Transverse colon (tissue), 4 donors: ENCODE measurements at regions not wholly inside any gene's neighbourhood (a gene's known extent, or its start where the extent isn't known, plus 50 kb on each side); places are given as distances from the start of the nearest gene placed in this dataset.

Experiments
- DNase-seq: peaks from one replicate; pipeline ENCODE4 v3.0.0-alpha.2; 2019
- H3K27ac ChIP-seq, 4 donors: fragments of 200-600 bp; sonication (generic); 2 replicates each; pipeline ENCODE4 v1.5.1; 2016 to 2018; ENCODE audit warnings: inconsistent platforms in 4 of 4
- H3K27me3 ChIP-seq: fragments of 200-600 bp; sonication (generic); 2 replicates; pipeline ENCODE4 v1.5.1; 2017; ENCODE audit warnings: inconsistent platforms
- H3K36me3 ChIP-seq, 4 donors: fragments of 200-600 bp; sonication (generic); 2 replicates each; pipeline ENCODE4 v1.5.1; 2017 to 2019; ENCODE audit warnings: inconsistent platforms in 4 of 4
- H3K4me1 ChIP-seq, 4 donors: fragments of 200-600 bp; sonication (generic); 2 replicates each; pipeline ENCODE4 v1.5.1; 2017 to 2020; ENCODE audit warnings: inconsistent platforms in 4 of 4
- H3K4me3 ChIP-seq, 4 donors: fragments of 200-600 bp; sonication (generic); 1 replicate in 1 of 4; 2 replicates in 3 of 4; pipeline versions ENCODE4 v1.5.1 to v1.6.1; 2017 to 2019; ENCODE audit warnings: inconsistent platforms in 4 of 4
- H3K9me3 ChIP-seq, 2 donors: fragments of 200-600 bp; sonication (generic); 2 replicates each; pipeline ENCODE4 v1.5.1; 2017 to 2019; ENCODE audit warnings: inconsistent platforms in 2 of 2
- EP300 ChIP-seq: sonication (generic); formaldehyde crosslinking; IDR thresholded peaks from one replicate; pipeline ENCODE4 v1.6.1; 2017; ENCODE audit warnings: antibody characterized with exemption, low read depth
- POLR2A ChIP-seq: fragments of 450-650 bp; IDR thresholded peaks from one replicate; pipeline ENCODE4 v1.6.1; 2016; ENCODE audit warnings: antibody characterized with exemption, mild to moderate bottlenecking, moderate library complexity
- POLR2AphosphoS5 ChIP-seq, 3 donors: sonication (generic); formaldehyde crosslinking; IDR thresholded peaks; one replicate each; pipeline ENCODE4 v1.6.1; 2016; ENCODE audit warnings: antibody characterized with exemption in 3 of 3
- WGBS, 2 donors: methylation state at CpG; one replicate each; pipeline ENCODE4 v1.1.5; 2018; ENCODE audit warnings: low coverage in 1 of 2; 5-methylcytosine and 5-hydroxymethylcytosine counted together
- in situ Hi-C, 4 donors: fragments of 200-750 bp; cut with MboI; loops; one replicate each; pipeline versions ENCODE4 v1.15.0 to v1.15.1; 2017; ENCODE audit warnings: low sequenced_read_pairs in 3 of 4, low pct_ligation_motif_present in 1 of 4, low pct_unique_long_range_greater_than_20kb in 1 of 4
- intact Hi-C: fragments of 100-400 bp; cut with DNase I; formaldehyde crosslinking; loops from one replicate; pipeline ENCODE4 v1.15.1; 2023; ENCODE audit warnings: low total_unique reads
- TF ChIP-seq, protein P1 (sequence below), 5 experiments: fragments of 200-600 bp in 3 of 5; fragments of 450-650 bp in 2 of 5; sonication (generic) in 3 of 5; IDR thresholded peaks; 1 replicate in 2 of 5; 2 replicates in 3 of 5; pipeline ENCODE4 v1.5.1; 2016 to 2017; ENCODE audit warnings: antibody characterized with exemption in 5 of 5, inconsistent platforms in 3 of 5, mild to moderate bottlenecking in 2 of 5, moderate library complexity in 1 of 5

DNA sequence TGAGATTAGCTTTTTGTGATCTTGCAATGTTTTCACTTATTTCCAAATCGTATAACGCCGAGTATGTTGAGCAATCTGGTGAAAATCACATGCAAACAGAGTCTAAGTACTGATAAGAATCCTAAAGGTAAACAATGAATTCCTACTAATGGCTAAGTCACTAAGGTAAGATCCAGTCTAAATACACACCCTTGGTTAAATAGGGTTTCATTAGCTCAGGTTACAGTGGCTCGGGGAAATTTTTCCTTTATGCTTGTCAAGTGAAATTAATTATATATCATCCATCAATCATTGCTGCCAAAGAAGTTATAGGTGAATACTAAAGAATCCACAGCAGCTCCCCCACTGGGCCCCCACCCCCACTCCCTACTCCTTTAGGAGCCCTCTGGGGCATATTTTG lies 139.3 kb downstream of the SOX2 start:
- no peak overlapping the region for H3K4me3 ChIP-seq
- intact Hi-C loops (no loop called here), in situ Hi-C loops (no loop called here)
- no peak for DNase-seq
- TF ChIP-seq, protein P1, sequence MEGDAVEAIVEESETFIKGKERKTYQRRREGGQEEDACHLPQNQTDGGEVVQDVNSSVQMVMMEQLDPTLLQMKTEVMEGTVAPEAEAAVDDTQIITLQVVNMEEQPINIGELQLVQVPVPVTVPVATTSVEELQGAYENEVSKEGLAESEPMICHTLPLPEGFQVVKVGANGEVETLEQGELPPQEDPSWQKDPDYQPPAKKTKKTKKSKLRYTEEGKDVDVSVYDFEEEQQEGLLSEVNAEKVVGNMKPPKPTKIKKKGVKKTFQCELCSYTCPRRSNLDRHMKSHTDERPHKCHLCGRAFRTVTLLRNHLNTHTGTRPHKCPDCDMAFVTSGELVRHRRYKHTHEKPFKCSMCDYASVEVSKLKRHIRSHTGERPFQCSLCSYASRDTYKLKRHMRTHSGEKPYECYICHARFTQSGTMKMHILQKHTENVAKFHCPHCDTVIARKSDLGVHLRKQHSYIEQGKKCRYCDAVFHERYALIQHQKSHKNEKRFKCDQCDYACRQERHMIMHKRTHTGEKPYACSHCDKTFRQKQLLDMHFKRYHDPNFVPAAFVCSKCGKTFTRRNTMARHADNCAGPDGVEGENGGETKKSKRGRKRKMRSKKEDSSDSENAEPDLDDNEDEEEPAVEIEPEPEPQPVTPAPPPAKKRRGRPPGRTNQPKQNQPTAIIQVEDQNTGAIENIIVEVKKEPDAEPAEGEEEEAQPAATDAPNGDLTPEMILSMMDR (IDR thresholded peaks at IDR 0.05), result no peak
- TF ChIP-seq POLR2AphosphoS5 (IDR thresholded peaks at IDR 0.05), result no peak
- no peak for TF ChIP-seq EP300
- TF ChIP-seq POLR2A, result no peak
- H3K4me1 ChIP-seq, result no peaks in the 10 kb centered on the region
- no peak overlapping the region for H3K27ac ChIP-seq
- H3K36me3 ChIP-seq, result no peaks in the 10 kb centered on the region
- no peaks in the 10 kb centered on the region for H3K27me3 ChIP-seq
- no peaks in the 10 kb centered on the region for H3K9me3 ChIP-seq
- 33 to 37% methylated on average over 3 to 4 of the region's 4 CpGs for WGBS, 2 donors

DNA sequence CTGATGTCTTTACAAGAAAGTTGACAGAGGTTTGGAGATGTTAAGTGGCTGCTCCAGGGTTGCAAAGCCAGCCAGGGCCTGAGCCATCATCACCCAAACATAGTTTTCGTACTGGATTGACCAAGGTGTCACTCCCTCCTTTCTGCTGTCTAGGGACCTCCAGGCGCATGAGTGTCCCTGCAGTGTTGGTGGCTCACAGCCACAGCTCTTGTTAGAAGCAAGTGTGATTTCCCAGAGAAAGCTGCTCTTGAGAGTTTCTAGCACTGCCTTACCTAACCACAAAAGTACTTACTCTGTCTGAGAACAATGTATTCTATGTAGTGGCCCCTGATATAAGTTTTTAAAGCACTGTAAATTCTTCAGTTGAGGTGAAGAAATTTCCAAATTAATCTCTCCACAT lies 144.1 kb downstream of the SOX2 start:
- H3K27me3 ChIP-seq, result no peaks in the 10 kb centered on the region
- intact Hi-C loops (loop anchor here (5.0 kb wide), 1 partner anchor 664 kb away; no protein-coding TSS in a partner anchor), in situ Hi-C loops (no loop called here)
- no peak overlapping the region for H3K27ac ChIP-seq
- no peaks in the 10 kb centered on the region for H3K36me3 ChIP-seq
- H3K4me3 ChIP-seq, result no peak overlapping the region
- H3K4me1 ChIP-seq, result no peaks in the 10 kb centered on the region
- no peaks in the 10 kb centered on the region for H3K9me3 ChIP-seq
- TF ChIP-seq POLR2A, result no peak
- TF ChIP-seq EP300, result no peak
- TF ChIP-seq POLR2AphosphoS5 (IDR thresholded peaks at IDR 0.05), result no peak
- TF ChIP-seq, protein P1 (IDR thresholded peaks at IDR 0.05), result no peak
- WGBS, 2 donors, result 83% methylated on average over 2 of the region's 2 CpGs; no CpG with 5 or more reads in 1 of the 2 donors
- no peak for DNase-seq

DNA sequence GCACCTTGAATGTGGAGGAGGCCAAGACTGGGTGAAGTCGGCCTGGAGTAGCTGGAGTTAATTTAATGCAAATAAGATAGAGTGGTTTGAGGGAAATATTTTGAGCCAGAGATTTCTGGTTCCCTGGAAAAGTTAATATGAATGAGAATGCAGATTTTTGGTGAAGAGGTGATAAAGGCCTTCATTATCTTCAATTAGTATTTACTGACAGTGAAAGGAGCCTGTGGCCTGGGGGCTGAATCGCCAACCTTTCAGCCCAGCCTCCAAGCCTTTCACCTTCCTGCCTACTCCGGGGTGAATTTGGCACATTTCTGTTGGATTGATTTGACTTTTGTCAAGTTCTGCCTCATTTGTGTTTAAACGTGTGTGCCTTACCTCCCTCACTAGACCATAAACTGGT lies 147.8 kb downstream of the SOX2 start:
- intact Hi-C loops (loop anchor here (5.0 kb wide), 1 partner anchor 667 kb away; no protein-coding TSS in a partner anchor), in situ Hi-C loops (no loop called here)
- Histone ChIP-seq H3K27ac (no peak overlapping the region), H3K27me3 (no peaks in the 10 kb centered on the region), H3K36me3 (no peaks in the 10 kb centered on the region), H3K4me3 (no peak overlapping the region), H3K9me3 (no peaks in the 10 kb centered on the region), H3K4me1 (no peaks in the 10 kb centered on the region)
- TF ChIP-seq POLR2A (no peak), EP300 (no peak), POLR2AphosphoS5 (IDR thresholded peaks at IDR 0.05) (no peak)
- TF ChIP-seq, protein P1 (IDR thresholded peaks at IDR 0.05), result no peak
- DNase-seq, result no peak
- WGBS, 2 donors, result 43 to 59% methylated on average over 4 of the region's 4 CpGs

DNA sequence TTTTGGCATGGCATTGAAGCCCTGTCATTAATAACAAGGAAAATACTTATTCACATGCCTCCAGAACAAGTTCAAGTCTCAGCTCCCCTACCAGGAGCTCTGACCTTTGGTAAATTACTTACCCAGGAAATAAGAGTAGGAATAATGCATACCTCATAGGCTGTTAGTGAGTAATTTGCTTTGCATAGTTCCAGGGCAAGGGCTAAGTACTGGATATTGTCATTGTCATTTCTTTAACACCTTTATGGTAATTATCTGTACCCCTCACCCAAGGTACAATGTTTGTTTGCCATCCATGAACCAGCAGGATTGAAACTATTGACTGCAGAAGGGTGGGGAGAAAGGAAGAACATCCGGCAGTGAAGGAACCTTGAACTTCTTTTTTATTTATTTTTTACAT lies 148.5 kb downstream of the SOX2 start:
- 69 to 100% methylated on average over 1 of the region's 1 CpG for WGBS, 2 donors
- DNase-seq, result no peak
- no peak for TF ChIP-seq EP300
- TF ChIP-seq POLR2AphosphoS5 (IDR thresholded peaks at IDR 0.05), result no peak
- TF ChIP-seq POLR2A, result no peak
- TF ChIP-seq, protein P1 (IDR thresholded peaks at IDR 0.05), result no peak
- Histone ChIP-seq H3K36me3 (no peaks in the 10 kb centered on the region), H3K27ac (no peak overlapping the region), H3K9me3 (no peaks in the 10 kb centered on the region), H3K4me1 (no peaks in the 10 kb centered on the region), H3K4me3 (no peak overlapping the region), H3K27me3 (no peaks in the 10 kb centered on the region)
- in situ Hi-C loops, result no loop called here
- intact Hi-C loops, result no loop called here
